ENCODE measurements at regions not wholly inside any gene's neighbourhood (a gene's known extent, or its start where the extent isn't known, plus 50 kb on each side); places are given as distances from the start of the nearest gene placed in this dataset.

DNA sequence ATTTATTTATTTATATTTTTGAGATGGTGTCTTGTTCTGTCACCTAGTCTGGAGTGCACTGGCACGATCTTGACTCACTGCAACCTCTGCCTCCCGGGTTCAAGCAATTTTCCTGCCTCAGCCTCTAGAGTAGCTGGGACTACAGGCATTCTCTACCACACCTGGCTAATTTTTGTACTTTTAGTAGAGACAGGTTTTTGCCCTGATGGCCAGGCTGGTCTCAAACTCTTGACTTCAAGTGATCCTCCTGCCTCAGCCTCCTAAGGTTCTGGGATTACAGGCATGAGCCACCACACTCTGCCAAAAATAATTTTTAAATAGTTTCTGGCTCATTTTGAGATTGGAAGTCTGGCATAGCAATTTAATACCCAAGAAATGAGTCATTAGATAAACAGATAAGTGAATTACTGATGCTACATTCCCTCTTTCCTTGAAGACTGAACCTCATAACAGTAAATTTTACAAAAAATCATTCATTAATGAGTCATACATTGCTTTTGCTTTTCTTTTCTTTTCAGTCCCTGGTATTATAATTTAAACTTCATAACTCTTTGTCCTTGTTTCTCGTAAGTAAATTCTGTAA, 881.6 kb upstream of the PIK3C3 start:
- H3K27me3 ChIP-seq = no peaks in the 10 kb centered on the region
- no peaks in the 10 kb centered on the region for H3K4me1 ChIP-seq
- TF ChIP-seq POLR2A (IDR thresholded peaks at IDR 0.05) (no peak), POLR2AphosphoS5 (IDR thresholded peaks at IDR 0.05) (no peak)
- TF ChIP-seq, protein P1, sequence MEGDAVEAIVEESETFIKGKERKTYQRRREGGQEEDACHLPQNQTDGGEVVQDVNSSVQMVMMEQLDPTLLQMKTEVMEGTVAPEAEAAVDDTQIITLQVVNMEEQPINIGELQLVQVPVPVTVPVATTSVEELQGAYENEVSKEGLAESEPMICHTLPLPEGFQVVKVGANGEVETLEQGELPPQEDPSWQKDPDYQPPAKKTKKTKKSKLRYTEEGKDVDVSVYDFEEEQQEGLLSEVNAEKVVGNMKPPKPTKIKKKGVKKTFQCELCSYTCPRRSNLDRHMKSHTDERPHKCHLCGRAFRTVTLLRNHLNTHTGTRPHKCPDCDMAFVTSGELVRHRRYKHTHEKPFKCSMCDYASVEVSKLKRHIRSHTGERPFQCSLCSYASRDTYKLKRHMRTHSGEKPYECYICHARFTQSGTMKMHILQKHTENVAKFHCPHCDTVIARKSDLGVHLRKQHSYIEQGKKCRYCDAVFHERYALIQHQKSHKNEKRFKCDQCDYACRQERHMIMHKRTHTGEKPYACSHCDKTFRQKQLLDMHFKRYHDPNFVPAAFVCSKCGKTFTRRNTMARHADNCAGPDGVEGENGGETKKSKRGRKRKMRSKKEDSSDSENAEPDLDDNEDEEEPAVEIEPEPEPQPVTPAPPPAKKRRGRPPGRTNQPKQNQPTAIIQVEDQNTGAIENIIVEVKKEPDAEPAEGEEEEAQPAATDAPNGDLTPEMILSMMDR (IDR thresholded peaks at IDR 0.05) = no peak
- H3K4me3 ChIP-seq = no peak overlapping the region
- no peaks in the 10 kb centered on the region for H3K9me3 ChIP-seq
- H3K27ac ChIP-seq = no peak overlapping the region
- no peak for DNase-seq (ENCODE audit: low spot score in 2 of 2)
- intact Hi-C loops (cut with DNase I; ENCODE audit: low total_unique reads) = no loop called here
- no peaks in the 10 kb centered on the region for H3K36me3 ChIP-seq

DNA sequence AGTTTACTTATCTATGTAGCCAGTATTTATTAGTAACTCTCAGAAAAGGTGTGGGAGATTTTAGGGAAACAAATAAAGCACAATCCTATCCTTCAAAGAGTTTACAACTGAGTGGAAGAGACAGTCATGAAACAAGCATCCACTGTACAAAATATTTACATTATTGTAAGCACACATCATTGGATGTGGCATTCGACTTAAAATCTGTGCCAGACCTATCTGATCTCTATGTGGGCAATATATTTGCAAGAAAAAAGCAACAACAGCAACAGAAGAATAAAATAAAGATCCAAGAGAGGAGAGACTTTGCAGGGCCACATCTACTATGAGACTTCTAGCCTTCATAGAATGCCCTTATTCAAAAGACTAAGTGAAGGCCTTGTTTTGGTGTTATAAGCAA, 882.1 kb upstream of the PIK3C3 start:
- Histone ChIP-seq H3K27me3 (no peaks in the 10 kb centered on the region), H3K4me3 (no peak overlapping the region), H3K9me3 (no peaks in the 10 kb centered on the region), H3K27ac (no peak overlapping the region), H3K4me1 (no peaks in the 10 kb centered on the region), H3K36me3 (no peaks in the 10 kb centered on the region)
- TF ChIP-seq, protein P1 (IDR thresholded peaks at IDR 0.05) = no peak
- TF ChIP-seq POLR2AphosphoS5 (IDR thresholded peaks at IDR 0.05) (no peak), POLR2A (IDR thresholded peaks at IDR 0.05) (no peak)
- no peak for DNase-seq (ENCODE audit: low spot score in 2 of 2)
- intact Hi-C loops (cut with DNase I; ENCODE audit: low total_unique reads) = no loop called here

DNA sequence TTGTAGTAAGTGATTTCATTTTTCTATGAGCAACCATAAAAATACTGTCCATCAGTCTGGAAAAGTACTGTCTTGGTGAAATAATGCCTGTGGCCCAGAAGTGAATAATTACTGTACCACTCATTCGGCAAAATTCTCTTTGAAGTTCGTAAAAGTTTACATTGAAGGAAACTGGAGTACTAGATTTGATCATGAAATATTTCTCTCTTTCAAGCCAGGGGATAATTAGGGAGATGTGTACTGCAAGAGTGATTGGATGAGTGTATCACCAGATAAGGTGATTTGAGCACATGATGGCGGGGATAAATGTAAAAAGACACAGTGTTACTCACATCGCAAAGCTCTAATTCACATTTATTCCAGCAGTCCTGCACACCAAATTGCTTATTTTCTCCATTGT, 883.2 kb upstream of the PIK3C3 start:
- no peaks in the 10 kb centered on the region for H3K4me1 ChIP-seq
- no peak overlapping the region for H3K4me3 ChIP-seq
- DNase-seq (ENCODE audit: low spot score in 2 of 2) = no peak
- H3K27me3 ChIP-seq = no peaks in the 10 kb centered on the region
- no peaks in the 10 kb centered on the region for H3K36me3 ChIP-seq
- TF ChIP-seq POLR2AphosphoS5 (IDR thresholded peaks at IDR 0.05) = no peak
- TF ChIP-seq POLR2A (IDR thresholded peaks at IDR 0.05) = no peak
- TF ChIP-seq, protein P1 (IDR thresholded peaks at IDR 0.05) = no peak
- H3K9me3 ChIP-seq = no peaks in the 10 kb centered on the region
- intact Hi-C loops (cut with DNase I; ENCODE audit: low total_unique reads) = no loop called here
- H3K27ac ChIP-seq = no peak overlapping the region

DNA sequence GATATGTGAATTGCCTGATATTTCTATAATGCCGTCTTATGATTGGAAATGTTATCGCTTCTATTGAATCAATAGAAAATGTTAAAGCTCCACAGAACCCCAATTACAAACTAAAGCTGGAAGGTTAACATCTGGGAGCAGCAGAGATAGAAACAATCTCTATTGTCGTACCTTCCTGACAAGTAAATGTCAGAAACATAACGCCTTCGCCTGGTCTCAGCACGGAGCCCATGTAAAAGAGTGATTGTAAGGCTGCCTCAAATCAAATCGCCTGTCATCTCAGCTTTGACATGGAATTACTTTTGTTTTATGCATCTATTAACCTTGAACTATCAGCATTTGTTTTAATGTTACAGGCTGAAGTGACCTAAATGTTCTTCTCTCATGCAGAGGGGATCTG, 885.9 kb upstream of the PIK3C3 start:
- no peaks in the 10 kb centered on the region for H3K27me3 ChIP-seq
- H3K4me3 ChIP-seq = no peak overlapping the region
- intact Hi-C loops (cut with DNase I; ENCODE audit: low total_unique reads) = no loop called here
- no peaks in the 10 kb centered on the region for H3K9me3 ChIP-seq
- no peak overlapping the region for H3K27ac ChIP-seq
- TF ChIP-seq, protein P1 (IDR thresholded peaks at IDR 0.05) = no peak
- TF ChIP-seq POLR2AphosphoS5 (IDR thresholded peaks at IDR 0.05) = no peak
- TF ChIP-seq POLR2A (IDR thresholded peaks at IDR 0.05) = no peak
- H3K4me1 ChIP-seq = no peaks in the 10 kb centered on the region
- no peak for DNase-seq (ENCODE audit: low spot score in 2 of 2)
- no peaks in the 10 kb centered on the region for H3K36me3 ChIP-seq

DNA sequence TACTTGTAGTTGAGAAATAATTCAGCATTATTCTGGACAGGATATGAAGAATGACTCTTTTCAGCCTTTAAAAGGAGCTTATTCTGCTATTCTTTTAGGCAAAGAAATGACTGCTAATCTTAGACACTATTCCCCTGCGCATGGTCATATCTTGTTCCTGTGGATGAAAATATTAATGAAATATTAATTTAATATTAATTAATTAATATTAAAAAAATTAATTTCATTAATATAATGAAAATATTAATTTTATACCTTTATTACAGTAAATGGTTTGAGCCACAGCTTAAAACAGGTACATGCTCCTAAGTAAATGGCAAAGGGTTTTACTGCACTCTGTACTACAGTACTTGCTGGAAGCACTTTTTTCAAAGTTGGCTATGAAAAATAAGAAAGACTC, 890.1 kb upstream of the PIK3C3 start:
- TF ChIP-seq, protein P1 (IDR thresholded peaks at IDR 0.05) = no peak
- TF ChIP-seq POLR2A (IDR thresholded peaks at IDR 0.05) (no peak), POLR2AphosphoS5 (IDR thresholded peaks at IDR 0.05) (no peak)
- H3K4me1 ChIP-seq = no peaks in the 10 kb centered on the region

More for the DNA sequence above, 890.1 kb upstream of the PIK3C3 start:
- Histone ChIP-seq H3K4me3 (no peak overlapping the region), H3K9me3 (no peaks in the 10 kb centered on the region), H3K27me3 (no peaks in the 10 kb centered on the region), H3K27ac (no peak overlapping the region), H3K36me3 (no peaks in the 10 kb centered on the region)
- intact Hi-C loops (cut with DNase I; ENCODE audit: low total_unique reads) = no loop called here
- DNase-seq (ENCODE audit: low spot score in 2 of 2) = no peak
